PC-3 (cell line): ENCODE measurements at regions not wholly inside any gene's neighbourhood (a gene's known extent, or its start where the extent isn't known, plus 50 kb on each side); places are given as distances from the start of the nearest gene placed in this dataset.

Source experiments
- ATAC-seq: fragments of 200-7000 bp; cut with Tn5 transposase; 2 replicates; pipeline ENCODE4 v1.9.1; 2020; ENCODE audit warnings: mild to moderate bottlenecking, moderate library complexity
- BruUV-seq: library from RNA; stranded (reverse); fragments of 400-500 nt; replicated peaks from 2 replicates; lab custom pipeline; 2021; lab: Mats Ljungman, UMichigan
- CTCF ChIA-PET: fragments of 300-600 bp; sonication (Branson Sonifier 250); formaldehyde crosslinking; loops from one replicate; lab custom pipeline; 2022; ENCODE audit warnings: antibody characterized with exemption; lab: Charles Lee
- POLR2A ChIA-PET: fragments of 300-600 bp; sonication (Branson Sonifier 250); formaldehyde crosslinking; loops from one replicate; lab custom pipeline; 2022; ENCODE audit warnings: antibody characterized with exemption; ENCODE audit not compliant: unreplicated experiment; lab: Charles Lee
- DNase-seq: peaks from one replicate; pipeline ENCODE4 v3.0.0-alpha.2; 2015
- H2AFZ ChIP-seq: fragments of 300-600 bp; sonication (generic); 2 replicates; pipeline ENCODE4 v1.6.0; 2016; ENCODE audit warnings: antibody characterized with exemption, low read length
- H3F3A ChIP-seq: fragments of 300-600 bp; sonication (generic); one replicate; pipeline ENCODE4 v1.6.0; 2017; ENCODE audit warnings: antibody characterized with exemption, low read length, control low read depth, mild to moderate bottlenecking; ENCODE audit not compliant: unreplicated experiment
- H3K27ac ChIP-seq: fragments of 300-600 bp; sonication (generic); 2 replicates; pipeline ENCODE4 v1.5.1; 2016; ENCODE audit warnings: mild to moderate bottlenecking, low read length
- H3K27me3 ChIP-seq: fragments of 300-600 bp; sonication (generic); 2 replicates; pipeline ENCODE4 v1.6.1; 2016; ENCODE audit warnings: low read length, mixed read lengths
- H3K36me3 ChIP-seq: fragments of 300-600 bp; sonication (generic); 2 replicates; pipeline ENCODE4 v1.6.1; 2016; ENCODE audit warnings: low read depth, mixed run types, low read length, mixed read lengths
- H3K4me1 ChIP-seq: fragments of 300-600 bp; sonication (generic); 2 replicates; pipeline ENCODE4 v1.5.1; 2016; ENCODE audit warnings: low read length; ENCODE audit not compliant: insufficient read depth
- H3K4me2 ChIP-seq: fragments of 300-600 bp; sonication (generic); 2 replicates; pipeline ENCODE4 v1.6.0; 2016; ENCODE audit warnings: low read length
- H3K4me3 ChIP-seq: fragments of 300-600 bp; sonication (generic); 2 replicates; pipeline ENCODE4 v1.5.1; 2016; ENCODE audit warnings: mild to moderate bottlenecking, low read length, mixed read lengths
- H3K79me2 ChIP-seq: fragments of 300-600 bp; sonication (generic); 2 replicates; pipeline ENCODE4 v1.6.1; 2017; ENCODE audit warnings: low read length, mixed read lengths
- H3K9ac ChIP-seq: fragments of 300-600 bp; sonication (generic); 2 replicates; pipeline ENCODE4 v1.6.0; 2016; ENCODE audit warnings: mild to moderate bottlenecking, low read length
- H3K9me2 ChIP-seq: fragments of 300-600 bp; sonication (generic); replicated peaks from 2 replicates; pipeline ENCODE4 v1.6.1; 2016; ENCODE audit warnings: mixed run types, low read length, mixed read lengths
- H3K9me3 ChIP-seq: fragments of 300-600 bp; sonication (generic); 2 replicates; pipeline ENCODE4 v1.6.1; 2016; ENCODE audit warnings: low read length, mixed read lengths
- H4K20me1 ChIP-seq: fragments of 300-600 bp; sonication (generic); 2 replicates; pipeline ENCODE4 v1.6.1; 2016; ENCODE audit warnings: low read length, mixed read lengths
- EZH2 ChIP-seq: fragments of 300-600 bp; sonication (generic); IDR thresholded peaks from one replicate; pipeline ENCODE4 v1.6.1; 2017; ENCODE audit warnings: antibody characterized with exemption, mild to moderate bottlenecking, low read length; ENCODE audit not compliant: unreplicated experiment
- EZH2phosphoT487 ChIP-seq: fragments of 300-600 bp; sonication (generic); IDR thresholded peaks from 2 replicates; pipeline ENCODE4 v1.6.1; 2018; ENCODE audit warnings: mild to moderate bottlenecking, antibody characterized with exemption, low read length, borderline replicate concordance
- intact Hi-C: fragments of 100-400 bp; cut with micrococcal nuclease; formaldehyde crosslinking; loops from 2 replicates; pipeline ENCODE4 v1.9.0; 2023
- TF ChIP-seq, protein P1 (sequence below): fragments of 300-600 bp; sonication (generic); conservative IDR thresholded peaks from 2 replicates; pipeline ENCODE4 v1.5.1; 2017; ENCODE audit warnings: antibody characterized with exemption, low read depth, mild to moderate bottlenecking, low read length

DNA sequence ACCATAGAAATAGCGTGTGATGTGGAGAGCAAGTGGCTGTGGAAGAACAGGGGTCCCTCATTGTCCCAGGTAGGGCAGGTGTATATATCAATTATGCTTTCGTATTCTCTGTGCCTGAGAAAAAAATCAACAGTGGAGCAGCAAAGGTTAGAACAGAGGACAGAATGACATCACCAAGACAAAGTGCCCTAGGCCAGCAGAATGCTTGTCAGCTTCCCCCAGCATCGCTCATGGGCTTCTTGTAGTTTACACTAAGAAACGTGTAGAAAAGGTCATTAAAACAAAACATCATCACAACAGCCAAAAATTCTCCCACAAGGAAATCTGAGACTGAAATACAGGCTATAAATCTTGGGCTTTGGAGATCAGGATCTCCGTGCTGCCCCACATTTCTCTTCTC, 288.0 kb downstream of the TDRD15 start:
- no peak overlapping the region for H3K4me3 ChIP-seq
- TF ChIP-seq EZH2phosphoT487 (no peak), EZH2 (no peak)
- TF ChIP-seq, protein P1, sequence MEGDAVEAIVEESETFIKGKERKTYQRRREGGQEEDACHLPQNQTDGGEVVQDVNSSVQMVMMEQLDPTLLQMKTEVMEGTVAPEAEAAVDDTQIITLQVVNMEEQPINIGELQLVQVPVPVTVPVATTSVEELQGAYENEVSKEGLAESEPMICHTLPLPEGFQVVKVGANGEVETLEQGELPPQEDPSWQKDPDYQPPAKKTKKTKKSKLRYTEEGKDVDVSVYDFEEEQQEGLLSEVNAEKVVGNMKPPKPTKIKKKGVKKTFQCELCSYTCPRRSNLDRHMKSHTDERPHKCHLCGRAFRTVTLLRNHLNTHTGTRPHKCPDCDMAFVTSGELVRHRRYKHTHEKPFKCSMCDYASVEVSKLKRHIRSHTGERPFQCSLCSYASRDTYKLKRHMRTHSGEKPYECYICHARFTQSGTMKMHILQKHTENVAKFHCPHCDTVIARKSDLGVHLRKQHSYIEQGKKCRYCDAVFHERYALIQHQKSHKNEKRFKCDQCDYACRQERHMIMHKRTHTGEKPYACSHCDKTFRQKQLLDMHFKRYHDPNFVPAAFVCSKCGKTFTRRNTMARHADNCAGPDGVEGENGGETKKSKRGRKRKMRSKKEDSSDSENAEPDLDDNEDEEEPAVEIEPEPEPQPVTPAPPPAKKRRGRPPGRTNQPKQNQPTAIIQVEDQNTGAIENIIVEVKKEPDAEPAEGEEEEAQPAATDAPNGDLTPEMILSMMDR: no peak
- no peak overlapping the region for H3K9ac ChIP-seq
- DNase-seq (no peak), ATAC-seq (no peak)
- H3K4me2 ChIP-seq: no peak overlapping the region
- no peaks in the 10 kb centered on the region for H4K20me1 ChIP-seq
- ChIA-PET CTCF (no interaction called here), POLR2A (no interaction called here)
- H3F3A ChIP-seq: no peaks in the 10 kb centered on the region
- no peak overlapping the region for H3K27ac ChIP-seq
- H3K27me3 ChIP-seq: no peaks in the 10 kb centered on the region
- BruUV-seq: no TSS peak
- H3K79me2 ChIP-seq: no peaks in the 10 kb centered on the region
- intact Hi-C loops: no loop called here
- H3K4me1 ChIP-seq: no peaks in the 10 kb centered on the region
- H3K9me2 ChIP-seq: no peaks in the 10 kb centered on the region
- H2AFZ ChIP-seq: no peak overlapping the region
- 0 out of 2 replicates have a peak, but pooled peaks cover 5% of the 10 kb centered on the region for H3K9me3 ChIP-seq
- no peaks in the 10 kb centered on the region for H3K36me3 ChIP-seq

DNA sequence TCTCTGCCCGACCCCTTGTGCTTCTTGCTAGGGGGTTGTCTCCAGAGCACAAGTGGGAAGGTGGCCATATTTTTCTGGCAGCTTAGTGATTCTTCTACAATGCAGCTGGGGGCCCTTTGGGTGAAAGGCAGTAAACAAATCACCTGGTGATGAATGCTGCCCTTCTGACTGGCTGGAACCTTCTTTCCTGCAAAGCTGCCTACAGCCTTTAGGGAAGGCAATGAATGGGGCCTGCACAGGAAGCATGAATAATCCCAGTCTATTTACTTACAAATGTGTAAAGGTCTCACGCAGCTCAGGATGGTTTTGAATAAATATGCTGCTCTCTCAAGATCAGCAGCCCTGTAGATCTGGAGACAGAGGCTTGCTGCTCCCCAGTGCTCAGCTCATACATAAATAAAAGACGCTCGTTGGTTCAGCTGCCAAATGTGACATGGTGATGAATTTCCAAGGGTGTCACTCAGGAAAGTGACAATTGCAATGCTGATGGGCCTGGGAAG, 289.2 kb downstream of the TDRD15 start:
- H3K79me2 ChIP-seq: no peaks in the 10 kb centered on the region
- H3K27me3 ChIP-seq: no peaks in the 10 kb centered on the region
- H3K9me3 ChIP-seq: 0 out of 2 replicates have a peak, but pooled peaks cover 5% of the 10 kb centered on the region
- H3K9me2 ChIP-seq: no peaks in the 10 kb centered on the region
- no peaks in the 10 kb centered on the region for H3K36me3 ChIP-seq
- no peaks in the 10 kb centered on the region for H3K4me1 ChIP-seq
- BruUV-seq: no TSS peak
- DNase-seq (no peak), ATAC-seq (no peak)
- POLR2A ChIA-PET: no interaction called here
- no peak overlapping the region for H3K4me2 ChIP-seq
- no peak for TF ChIP-seq EZH2phosphoT487
- TF ChIP-seq, protein P1: no peak
- TF ChIP-seq EZH2: no peak
- H3K9ac ChIP-seq: no peak overlapping the region
- H3K4me3 ChIP-seq: no peak overlapping the region
- intact Hi-C loops: no loop called here
- H4K20me1 ChIP-seq: no peaks in the 10 kb centered on the region
- H3F3A ChIP-seq: no peaks in the 10 kb centered on the region
- no peak overlapping the region for H3K27ac ChIP-seq
- H2AFZ ChIP-seq: no peak overlapping the region
- CTCF ChIA-PET: no interaction called here

- Histone ChIP-seq H3K4me2 (no peak overlapping the region), H3K9me3 (0 out of 2 replicates have a peak, but pooled peaks cover 5% of the 10 kb centered on the region), H4K20me1 (no peaks in the 10 kb centered on the region), H3K4me3 (no peak overlapping the region), H3K27me3 (no peaks in the 10 kb centered on the region), H3K27ac (no peak overlapping the region), H3K9ac (no peak overlapping the region), H3F3A (no peaks in the 10 kb centered on the region), H3K9me2 (no peaks in the 10 kb centered on the region), H3K79me2 (no peaks in the 10 kb centered on the region), H3K36me3 (no peaks in the 10 kb centered on the region), H3K4me1 (no peaks in the 10 kb centered on the region), H2AFZ (no peak overlapping the region)
- ChIA-PET POLR2A (no interaction called here), CTCF (no interaction called here)
- TF ChIP-seq EZH2: no peak
- TF ChIP-seq EZH2phosphoT487: no peak
- TF ChIP-seq, protein P1: no peak
- no TSS peak for BruUV-seq
- DNase-seq: no peak
- intact Hi-C loops: no loop called here
- no peak for ATAC-seq
Observed at GRCh38 chr2:21415234-21415633, 291.5 kb downstream of the TDRD15 start.
